Ascending aorta (tissue), 2 donors: ENCODE measurements at regions not wholly inside any gene's neighbourhood (a gene's known extent, or its start where the extent isn't known, plus 50 kb on each side); places are given as distances from the start of the nearest gene placed in this dataset.

Experiments used
- DNase-seq, 2 donors: peaks; one replicate each; pipeline ENCODE4 v3.0.0-alpha.2; 2019; ENCODE audit warnings: low spot score in 2 of 2
- H3K27ac ChIP-seq, 2 donors: fragments of 200-600 bp; sonication (generic); one replicate each; pipeline ENCODE4 v1.5.1; 2016 to 2017; ENCODE audit warnings: mild to moderate bottlenecking in 1 of 2
- H3K27me3 ChIP-seq: fragments of 200-600 bp; sonication (generic); one replicate; pipeline ENCODE4 v1.5.1; 2017
- H3K36me3 ChIP-seq, 2 donors: fragments of 200-600 bp; sonication (generic); one replicate each; pipeline ENCODE4 v1.5.1; 2016
- H3K4me1 ChIP-seq, 2 donors: fragments of 200-600 bp; sonication (generic); one replicate each; pipeline ENCODE4 v1.5.1; 2016 to 2017; ENCODE audit warnings: mild to moderate bottlenecking in 1 of 2
- H3K4me3 ChIP-seq, 2 donors: fragments of 200-600 bp; sonication (generic); one replicate each; pipeline ENCODE4 v1.5.1; 2016 to 2017; ENCODE audit warnings: mild to moderate bottlenecking in 1 of 2
- H3K9me3 ChIP-seq, 2 donors: fragments of 200-600 bp; sonication (generic); one replicate each; pipeline ENCODE4 v1.5.1; 2016
- intact Hi-C: fragments of 100-400 bp; cut with DNase I; formaldehyde crosslinking; loops from one replicate; pipeline ENCODE4 v1.15.1; 2023
- TF ChIP-seq, protein P1 (sequence below), 3 experiments: fragments of 200-600 bp in 2 of 3; fragments of 450-650 bp in 1 of 3; sonication (generic) in 2 of 3; IDR thresholded peaks; one replicate each; pipeline ENCODE4 v1.5.1; 2016 to 2019; ENCODE audit warnings: antibody characterized with exemption in 3 of 3, mild to moderate bottlenecking in 1 of 3, moderate library complexity in 1 of 3

- intact Hi-C loops, result no loop called here
- H3K9me3 ChIP-seq, result no peaks in the 10 kb centered on the region
- peak overlapping the region in 1 of 2 donors; percentile 49 for H3K4me3 ChIP-seq
- H3K36me3 ChIP-seq, result no peaks in the 10 kb centered on the region
- TF ChIP-seq, protein P1, sequence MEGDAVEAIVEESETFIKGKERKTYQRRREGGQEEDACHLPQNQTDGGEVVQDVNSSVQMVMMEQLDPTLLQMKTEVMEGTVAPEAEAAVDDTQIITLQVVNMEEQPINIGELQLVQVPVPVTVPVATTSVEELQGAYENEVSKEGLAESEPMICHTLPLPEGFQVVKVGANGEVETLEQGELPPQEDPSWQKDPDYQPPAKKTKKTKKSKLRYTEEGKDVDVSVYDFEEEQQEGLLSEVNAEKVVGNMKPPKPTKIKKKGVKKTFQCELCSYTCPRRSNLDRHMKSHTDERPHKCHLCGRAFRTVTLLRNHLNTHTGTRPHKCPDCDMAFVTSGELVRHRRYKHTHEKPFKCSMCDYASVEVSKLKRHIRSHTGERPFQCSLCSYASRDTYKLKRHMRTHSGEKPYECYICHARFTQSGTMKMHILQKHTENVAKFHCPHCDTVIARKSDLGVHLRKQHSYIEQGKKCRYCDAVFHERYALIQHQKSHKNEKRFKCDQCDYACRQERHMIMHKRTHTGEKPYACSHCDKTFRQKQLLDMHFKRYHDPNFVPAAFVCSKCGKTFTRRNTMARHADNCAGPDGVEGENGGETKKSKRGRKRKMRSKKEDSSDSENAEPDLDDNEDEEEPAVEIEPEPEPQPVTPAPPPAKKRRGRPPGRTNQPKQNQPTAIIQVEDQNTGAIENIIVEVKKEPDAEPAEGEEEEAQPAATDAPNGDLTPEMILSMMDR (IDR thresholded peaks at IDR 0.05), result no peak
- H3K27ac ChIP-seq, result peak overlapping the region; percentile 61 to 75
- no peaks in the 10 kb centered on the region for H3K27me3 ChIP-seq
- no peaks in the 10 kb centered on the region for H3K4me1 ChIP-seq
- no peak for DNase-seq
Observed at GRCh38 chr4:81566161-81566591, 94.5 kb upstream of the RASGEF1B start.

- Histone ChIP-seq H3K4me1 (no peaks in the 10 kb centered on the region), H3K27me3 (no peaks in the 10 kb centered on the region), H3K36me3 (no peaks in the 10 kb centered on the region), H3K27ac (peak overlapping the region; percentile 61 to 75), H3K9me3 (no peaks in the 10 kb centered on the region), H3K4me3 (peak overlapping the region in 1 of 2 donors; percentile 49)
- TF ChIP-seq, protein P1 (IDR thresholded peaks at IDR 0.05), result no peak
- DNase-seq, result peak; percentile 24 to 81
- intact Hi-C loops, result no loop called here
Observed at GRCh38 chr4:81565142-81565870, 93.6 kb upstream of the RASGEF1B start.

- intact Hi-C loops, result no loop called here
- TF ChIP-seq, protein P1 (IDR thresholded peaks at IDR 0.05), result no peak
Observed at GRCh38 chr4:81564025-81564424, 92.3 kb upstream of the RASGEF1B start.

GRCh38 chr4:81562093-81562492 lies 90.4 kb upstream of the RASGEF1B start:
- intact Hi-C loops, result no loop called here
- TF ChIP-seq, protein P1 (IDR thresholded peaks at IDR 0.05), result no peak
- H3K9me3 ChIP-seq, result no peaks in the 10 kb centered on the region

More at GRCh38 chr4:81564025-81564424, 92.3 kb upstream of the RASGEF1B start:
- DNase-seq, result no peak
- no peaks in the 10 kb centered on the region for H3K36me3 ChIP-seq
- no peaks in the 10 kb centered on the region for H3K27me3 ChIP-seq
- H3K4me1 ChIP-seq, result no peaks in the 10 kb centered on the region
- H3K27ac ChIP-seq, result no peak overlapping the region
- no peaks in the 10 kb centered on the region for H3K9me3 ChIP-seq
- H3K4me3 ChIP-seq, result no peak overlapping the region

GRCh38 chr4:81557306-81557705 lies 85.6 kb upstream of the RASGEF1B start:
- H3K36me3 ChIP-seq, result no peaks in the 10 kb centered on the region
- no peak overlapping the region for H3K4me3 ChIP-seq
- intact Hi-C loops, result no loop called here
- no peaks in the 10 kb centered on the region for H3K4me1 ChIP-seq
- TF ChIP-seq, protein P1 (IDR thresholded peaks at IDR 0.05), result no peak
- no peaks in the 10 kb centered on the region for H3K9me3 ChIP-seq
- H3K27me3 ChIP-seq, result no peaks in the 10 kb centered on the region
- H3K27ac ChIP-seq, result no peak overlapping the region
- no peak for DNase-seq

More at GRCh38 chr4:81562093-81562492, 90.4 kb upstream of the RASGEF1B start:
- no peaks in the 10 kb centered on the region for H3K4me1 ChIP-seq
- H3K27ac ChIP-seq, result no peak overlapping the region
- H3K36me3 ChIP-seq, result no peaks in the 10 kb centered on the region
- no peaks in the 10 kb centered on the region for H3K27me3 ChIP-seq
- DNase-seq, result no peak
- H3K4me3 ChIP-seq, result no peak overlapping the region
